ENCODE measurements at regions not wholly inside any gene's neighbourhood (a gene's known extent, or its start where the extent isn't known, plus 50 kb on each side); places are given as distances from the start of the nearest gene placed in this dataset.

- 36 to 47% (median 40%) methylated on average over 7 of the region's 7 CpGs for WGBS, 5 donors
- Histone ChIP-seq H3K9me3 (no peaks in the 10 kb centered on the region), H3K4me3 (no peak overlapping the region), H3K4me1 (peaks cover 0 to 33% (median 4%) of the 10 kb centered on the region in 4 donors), H3K36me3 (no peaks in the 10 kb centered on the region), H3K27ac (peak overlapping the region in 3 of 5 donors; percentile 3 to 69 (median 26)), H3K27me3 (no peaks in the 10 kb centered on the region)
- intact Hi-C loops (cut with DNase I; ENCODE audit: low total_unique reads): no loop called here
- TF ChIP-seq POLR2A (IDR thresholded peaks at IDR 0.05): no peak
- no peak for TF ChIP-seq EP300 (IDR thresholded peaks at IDR 0.05)
- no peak for TF ChIP-seq POLR2AphosphoS5 (IDR thresholded peaks at IDR 0.05)
- no peak for TF ChIP-seq CTCF (IDR thresholded peaks at IDR 0.05)
- DNase-seq: peak in 1 of 2 donors; percentile 65
These were observed 462.6 kb upstream of the MAF start for GRCh38 chr16:80063031-80063712.

GRCh38 chr16:80062361-80063030, 462.0 kb upstream of the MAF start:
- Histone ChIP-seq H3K4me3 (no peak overlapping the region), H3K36me3 (no peaks in the 10 kb centered on the region), H3K27ac (peak overlapping the region in 2 of 5 donors; percentile 3 to 30), H3K27me3 (no peaks in the 10 kb centered on the region), H3K4me1 (peaks cover 0 to 39% (median 4%) of the 10 kb centered on the region in 4 donors), H3K9me3 (no peaks in the 10 kb centered on the region)
- TF ChIP-seq POLR2AphosphoS5 (IDR thresholded peaks at IDR 0.05): no peak
- no peak for TF ChIP-seq POLR2A (IDR thresholded peaks at IDR 0.05)
- TF ChIP-seq EP300 (IDR thresholded peaks at IDR 0.05): no peak
- no peak for TF ChIP-seq CTCF (IDR thresholded peaks at IDR 0.05)
- DNase-seq: no peak
- intact Hi-C loops (cut with DNase I; ENCODE audit: low total_unique reads): no loop called here
- 65 to 78% (median 74%) methylated on average over 12 of the region's 12 CpGs for WGBS, 5 donors

- Histone ChIP-seq H3K4me3 (no peak overlapping the region), H3K27ac (no peak overlapping the region), H3K9me3 (no peaks in the 10 kb centered on the region), H3K4me1 (peaks cover 0 to 50% (median 4%) of the 10 kb centered on the region in 4 donors), H3K27me3 (no peaks in the 10 kb centered on the region), H3K36me3 (no peaks in the 10 kb centered on the region)
- TF ChIP-seq CTCF (IDR thresholded peaks at IDR 0.05): no peak
- TF ChIP-seq POLR2A (IDR thresholded peaks at IDR 0.05): no peak
- TF ChIP-seq POLR2AphosphoS5 (IDR thresholded peaks at IDR 0.05): no peak
- TF ChIP-seq EP300 (IDR thresholded peaks at IDR 0.05): no peak
- intact Hi-C loops (cut with DNase I; ENCODE audit: low total_unique reads): no loop called here
- no peak for DNase-seq
- 62 to 90% (median 83%) methylated on average over 3 of the region's 3 CpGs for whole genome bisulfite sequencing, 5 donors
These were observed 459.9 kb upstream of the MAF start for GRCh38 chr16:80060470-80060869.

GRCh38 chr16:80059836-80060235, 459.3 kb upstream of the MAF start:
- no peak for DNase-seq
- Histone ChIP-seq H3K36me3 (no peaks in the 10 kb centered on the region), H3K27ac (no peak overlapping the region), H3K27me3 (no peaks in the 10 kb centered on the region), H3K4me3 (no peak overlapping the region), H3K4me1 (peaks cover 0 to 50% (median 4%) of the 10 kb centered on the region in 4 donors), H3K9me3 (no peaks in the 10 kb centered on the region)
- TF ChIP-seq POLR2AphosphoS5 (IDR thresholded peaks at IDR 0.05) (no peak), EP300 (IDR thresholded peaks at IDR 0.05) (no peak), POLR2A (IDR thresholded peaks at IDR 0.05) (no peak), CTCF (IDR thresholded peaks at IDR 0.05) (no peak)
- intact Hi-C loops (cut with DNase I; ENCODE audit: low total_unique reads): no loop called here
- WGBS, 5 donors: 26 to 59% (median 33%) methylated on average over 3 of the region's 3 CpGs
